HG03457 (cell line): ENCODE measurements at regions not wholly inside any gene's neighbourhood (a gene's known extent, or its start where the extent isn't known, plus 50 kb on each side); places are given as distances from the start of the nearest gene placed in this dataset.

Experiments
- ATAC-seq: cut with Tn5 transposase; IDR thresholded peaks from one replicate; pipeline ENCODE4 v1.9.1; 2021; ENCODE audit warnings: moderate number of reproducible peaks; ENCODE audit not compliant: unreplicated experiment

DNA sequence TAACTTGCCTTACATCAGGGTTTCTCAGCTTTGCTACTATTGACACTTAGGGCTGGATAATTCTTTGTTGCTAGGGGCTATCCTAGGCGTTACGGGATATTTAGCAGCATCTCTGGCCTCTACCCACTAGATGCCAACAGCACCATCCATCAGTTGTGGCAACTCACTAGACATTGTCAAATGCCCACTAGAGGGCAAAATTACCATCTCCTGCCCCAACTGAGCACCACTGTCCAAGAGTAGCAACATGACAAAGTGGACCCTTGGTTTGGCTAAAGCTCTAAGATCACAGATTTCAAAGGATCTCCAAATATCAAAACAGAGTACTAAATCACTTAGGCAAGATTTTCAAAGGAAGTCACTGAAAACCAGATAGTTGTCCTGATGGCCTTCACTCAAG lies 251.7 kb upstream of the TBX3 start:
- no peak for ATAC-seq

DNA sequence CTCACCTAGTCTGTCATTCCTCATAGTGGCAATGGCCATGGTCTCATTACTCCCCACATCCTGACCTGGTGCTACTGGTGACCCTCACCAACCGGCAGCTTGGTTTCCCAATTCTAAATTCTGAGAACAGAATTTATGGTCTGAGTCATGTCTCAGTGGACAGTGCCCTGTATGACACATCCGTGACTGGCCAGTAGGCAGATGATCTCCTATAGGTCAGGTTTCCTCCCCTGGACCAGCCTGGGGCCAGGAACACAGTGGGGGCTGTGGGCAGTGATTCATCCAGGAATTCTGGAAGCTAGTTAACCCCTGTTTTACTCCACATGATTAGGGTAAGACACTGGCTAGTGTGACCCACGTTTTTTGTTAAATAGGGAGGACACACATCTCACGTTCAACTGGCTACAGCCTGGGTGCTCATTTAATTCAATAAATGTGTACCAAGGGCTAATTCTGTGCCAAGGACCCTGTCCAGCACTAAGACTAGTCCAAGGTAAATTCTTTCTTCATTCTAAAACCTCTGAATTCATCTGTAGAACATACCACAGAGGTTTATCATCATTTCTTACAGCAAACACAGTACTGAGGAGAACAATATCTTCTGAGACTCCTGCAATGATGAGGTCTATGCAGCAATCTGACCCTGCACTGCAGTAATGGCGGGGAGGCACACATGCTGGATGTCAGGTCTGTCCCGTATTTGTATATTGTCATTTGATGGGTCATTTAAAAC lies 249.6 kb upstream of the TBX3 start:
- no peak for ATAC-seq

DNA sequence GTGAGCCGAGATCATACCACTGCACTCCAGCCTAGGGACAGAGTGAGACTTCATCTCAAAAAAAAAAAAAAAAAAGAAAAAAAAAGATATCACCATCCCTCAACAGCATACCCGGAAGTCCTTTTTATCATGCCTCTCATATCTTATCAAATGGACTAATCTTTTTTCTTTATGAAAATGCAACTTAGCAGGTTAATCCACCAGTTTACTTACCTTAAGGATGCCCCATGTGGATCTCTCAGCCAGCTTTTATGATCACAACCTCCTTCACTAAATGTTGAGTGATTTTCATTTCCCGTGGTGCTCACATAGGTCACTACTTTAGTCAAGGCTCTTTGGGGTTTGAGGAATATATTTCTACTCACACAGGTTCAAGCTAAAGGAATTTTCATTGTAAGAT lies 248.8 kb upstream of the TBX3 start:
- ATAC-seq: no peak

DNA sequence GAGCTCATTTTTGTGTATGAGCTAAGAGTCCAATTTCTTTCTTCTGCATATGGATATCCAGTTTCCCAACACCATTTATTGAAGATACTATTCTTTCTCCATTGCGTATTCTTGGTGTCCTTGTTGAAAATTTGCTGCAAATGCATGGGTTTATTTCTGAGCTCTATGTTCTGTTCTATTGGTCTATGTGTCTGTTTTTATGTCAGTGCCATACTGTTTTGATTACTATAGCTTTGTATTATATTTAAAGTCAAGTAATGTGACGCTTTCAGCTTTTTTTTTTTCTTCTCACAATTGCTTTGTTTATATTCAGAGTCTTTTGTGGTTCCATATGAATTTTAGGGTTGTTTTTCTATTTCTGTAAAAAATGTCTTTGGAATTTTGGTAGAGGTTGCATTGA lies 247.1 kb upstream of the TBX3 start:
- no peak for ATAC-seq

DNA sequence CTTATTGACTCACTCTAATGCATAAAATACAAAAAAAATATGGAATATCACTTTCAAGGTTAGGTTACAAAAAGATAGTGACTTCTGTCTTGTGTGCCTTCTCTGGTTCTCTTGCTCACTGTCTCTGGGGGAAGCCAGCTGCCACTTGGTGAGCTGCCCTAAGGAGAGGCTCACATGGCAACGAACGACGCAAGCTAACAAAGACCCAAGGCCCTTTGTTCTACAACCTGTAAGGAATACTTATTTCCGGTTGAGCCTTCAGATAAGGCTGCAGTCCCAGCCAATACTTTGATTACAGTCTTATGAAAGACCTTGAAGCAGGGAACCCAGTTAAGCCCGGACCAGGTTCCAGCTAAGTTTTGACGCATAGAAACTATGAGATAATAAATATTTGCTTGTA lies 242.4 kb upstream of the TBX3 start:
- no peak for ATAC-seq

DNA sequence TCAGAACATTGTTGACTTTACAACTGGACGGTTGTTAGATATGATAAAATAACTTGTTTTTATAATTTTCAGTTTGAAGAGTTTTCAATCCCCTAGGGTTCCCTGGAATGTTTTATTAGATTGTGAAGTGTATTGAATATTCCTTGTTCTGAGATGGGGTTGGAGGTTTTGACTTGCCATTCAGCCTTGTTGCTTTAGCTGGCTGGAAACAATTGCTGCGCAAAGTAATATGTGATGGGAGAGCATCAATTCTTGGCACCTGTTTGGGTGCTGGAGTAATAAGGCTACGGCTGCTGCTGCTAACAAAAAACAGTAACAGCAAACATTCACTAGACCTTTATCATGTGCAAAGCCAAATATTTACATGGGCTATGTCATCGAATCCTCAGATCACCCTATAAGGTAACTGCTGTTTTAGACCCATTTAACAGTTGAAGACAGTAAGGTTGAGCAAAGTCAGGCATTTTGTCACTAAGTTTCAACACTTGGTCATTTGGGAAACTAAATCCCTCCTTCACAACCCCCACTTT lies 241.0 kb upstream of the TBX3 start:
- ATAC-seq: no peak

DNA sequence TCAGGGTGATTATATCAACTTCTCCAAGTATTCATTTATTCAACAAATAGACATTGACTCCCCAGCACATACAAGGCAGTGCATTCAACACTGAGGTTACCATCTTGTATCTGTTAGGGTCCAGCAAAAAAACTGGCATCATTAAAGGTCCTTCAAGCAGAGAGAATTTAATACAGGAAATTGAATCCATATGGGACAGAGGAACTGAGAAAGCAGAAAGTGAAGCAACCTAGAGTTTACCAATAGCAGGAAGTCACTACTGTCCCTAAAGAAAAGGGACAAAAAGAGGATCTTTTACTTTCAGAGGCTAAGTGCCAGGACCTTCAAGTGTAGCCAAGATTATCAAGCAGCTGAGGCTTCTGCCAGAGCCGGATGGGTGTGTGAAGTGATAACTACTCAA lies 237.8 kb upstream of the TBX3 start:
- ATAC-seq: no peak

DNA sequence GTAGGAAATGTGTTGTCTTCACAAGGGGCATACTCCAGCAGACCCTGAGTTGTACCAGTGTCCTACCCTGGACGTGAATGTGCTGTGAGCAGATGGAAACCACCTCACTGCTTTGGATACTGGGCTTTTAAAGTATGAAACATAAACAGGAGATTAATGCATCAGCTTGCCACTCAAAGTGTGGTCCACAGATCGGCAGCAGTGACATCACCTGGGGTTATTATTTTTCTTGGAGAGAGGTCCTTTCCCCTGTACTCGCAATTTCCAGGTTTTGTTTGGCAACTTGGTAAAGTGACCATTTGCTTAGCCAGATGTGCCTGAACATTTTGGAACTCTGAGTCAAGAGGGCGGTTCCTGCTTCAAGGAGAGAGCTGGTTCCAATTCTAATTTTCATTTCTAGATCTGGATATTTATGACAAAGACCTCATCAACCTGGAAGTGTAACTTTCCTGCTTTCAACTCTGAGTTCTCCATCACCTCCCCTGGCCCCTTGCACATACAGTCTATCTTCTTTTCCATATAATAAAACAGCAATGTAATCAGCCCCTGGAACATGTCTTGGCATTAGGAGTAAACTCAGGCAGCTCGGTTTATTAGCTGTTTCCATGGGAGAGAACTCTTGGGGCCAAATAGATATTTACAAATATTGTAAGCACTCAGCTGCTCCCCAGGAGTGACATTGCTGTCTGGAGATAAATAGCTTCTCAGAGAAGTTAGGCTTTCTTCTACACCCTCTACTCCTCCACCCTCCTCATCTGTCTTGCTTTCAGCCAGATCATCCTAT lies 237.0 kb upstream of the TBX3 start:
- no peak for ATAC-seq

DNA sequence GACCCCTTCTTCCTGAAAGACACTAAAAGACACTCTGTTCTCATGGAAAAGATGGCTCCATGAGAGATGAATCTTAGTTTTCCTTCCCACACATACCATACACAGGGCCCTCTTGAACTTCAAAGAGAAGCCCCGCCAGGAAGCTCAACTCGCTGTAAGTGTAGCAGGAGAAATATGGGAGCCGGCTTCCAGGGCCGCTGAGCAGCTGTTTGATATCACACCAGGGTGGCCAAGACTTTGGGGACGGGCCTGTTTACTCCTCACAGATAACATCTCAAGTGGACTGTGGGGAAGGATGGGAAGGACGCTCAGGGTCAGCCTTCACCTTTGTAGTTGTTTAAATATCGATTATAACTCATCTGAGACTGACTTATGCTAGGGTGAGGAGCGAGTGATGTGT lies 235.5 kb upstream of the TBX3 start:
- ATAC-seq: no peak

DNA sequence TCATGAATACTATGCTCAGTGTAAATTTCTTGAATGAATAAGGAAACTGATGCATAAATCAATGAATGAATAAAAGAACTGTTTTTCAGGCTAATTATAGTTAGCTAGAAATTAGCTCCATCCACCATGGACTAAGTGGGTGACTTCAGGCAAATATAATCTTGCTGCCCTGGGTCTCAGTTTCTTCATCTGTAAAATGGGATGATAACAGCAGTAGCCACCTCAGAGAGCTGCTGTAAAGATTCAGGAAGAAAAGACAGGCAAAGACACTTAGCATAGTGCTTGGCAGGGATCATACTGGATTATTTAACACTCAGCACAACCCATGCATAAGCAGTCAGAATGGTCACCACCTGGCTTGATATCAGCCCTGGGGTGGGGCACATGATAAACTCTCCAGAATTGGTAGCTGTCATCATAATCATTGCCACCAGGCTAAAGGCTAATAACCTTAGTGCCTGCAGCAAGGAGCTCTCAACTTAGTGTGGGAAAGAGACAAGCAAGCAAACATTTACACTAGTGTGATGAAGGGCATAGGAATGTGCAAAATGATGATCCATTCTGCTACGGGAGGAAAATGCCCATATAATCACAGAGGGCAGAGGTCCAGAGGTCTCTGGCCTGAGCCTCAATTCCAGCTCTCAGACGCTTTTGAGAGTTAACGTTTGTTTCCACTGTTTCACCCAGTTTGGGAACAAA lies 234.7 kb upstream of the TBX3 start:
- no peak for ATAC-seq

DNA sequence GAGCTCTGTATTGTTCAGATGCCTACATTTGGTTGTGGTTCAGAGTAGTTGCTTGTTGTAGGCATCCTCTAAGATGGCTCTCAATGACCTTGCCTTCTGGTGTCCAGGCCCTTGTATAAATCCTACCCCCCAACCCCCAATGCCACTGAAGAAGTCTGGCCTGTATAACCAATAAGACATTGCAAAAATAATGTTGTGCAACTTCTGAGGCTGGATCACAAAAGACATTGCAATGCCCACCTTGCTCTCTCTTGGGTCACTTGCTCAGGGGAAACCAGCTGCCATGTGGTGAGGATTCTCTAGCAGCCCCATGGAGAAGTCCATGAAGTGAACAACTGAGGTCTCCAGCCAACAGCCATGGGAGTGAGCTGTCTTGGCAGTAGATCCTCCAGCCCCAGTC lies 234.0 kb upstream of the TBX3 start:
- no peak for ATAC-seq

DNA sequence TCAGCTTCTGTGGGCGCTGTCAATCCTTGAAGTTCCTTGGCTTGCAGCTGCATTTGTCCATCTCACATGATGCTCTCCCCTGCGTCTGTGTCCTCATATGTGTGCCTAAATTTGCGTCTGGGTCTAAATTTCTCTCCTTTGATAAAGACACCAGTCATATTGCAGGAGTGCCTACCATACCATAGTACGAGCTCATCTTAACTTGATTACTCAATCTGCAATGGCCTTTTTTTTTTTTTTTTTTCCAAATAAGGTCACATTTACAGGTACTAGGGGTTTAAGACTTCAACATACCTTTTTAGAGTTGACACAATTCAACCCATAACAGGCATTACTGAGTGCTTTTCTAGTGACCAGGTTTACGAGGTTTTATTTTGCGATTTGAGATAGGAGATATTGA lies 233.3 kb upstream of the TBX3 start:
- ATAC-seq: no peak

DNA sequence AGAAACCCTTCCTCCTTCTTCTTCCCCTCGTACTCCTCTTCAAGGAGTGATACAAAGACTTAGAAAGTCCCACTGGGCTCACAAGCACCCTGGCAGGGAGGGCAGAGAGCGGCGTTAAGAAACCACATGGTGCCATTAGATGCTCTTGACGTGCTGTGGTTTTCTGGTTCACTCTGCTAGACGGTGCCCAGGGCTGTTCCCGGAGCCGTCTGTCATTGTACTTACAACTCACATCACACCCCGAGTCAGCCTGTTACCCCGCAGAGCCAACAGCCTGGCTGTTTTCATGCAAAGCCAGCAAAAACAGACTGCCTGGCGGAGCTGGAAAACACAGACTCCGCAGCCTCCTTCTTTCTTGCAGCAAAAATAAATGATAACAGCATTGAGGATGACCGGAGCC lies 232.6 kb upstream of the TBX3 start:
- no peak for ATAC-seq

DNA sequence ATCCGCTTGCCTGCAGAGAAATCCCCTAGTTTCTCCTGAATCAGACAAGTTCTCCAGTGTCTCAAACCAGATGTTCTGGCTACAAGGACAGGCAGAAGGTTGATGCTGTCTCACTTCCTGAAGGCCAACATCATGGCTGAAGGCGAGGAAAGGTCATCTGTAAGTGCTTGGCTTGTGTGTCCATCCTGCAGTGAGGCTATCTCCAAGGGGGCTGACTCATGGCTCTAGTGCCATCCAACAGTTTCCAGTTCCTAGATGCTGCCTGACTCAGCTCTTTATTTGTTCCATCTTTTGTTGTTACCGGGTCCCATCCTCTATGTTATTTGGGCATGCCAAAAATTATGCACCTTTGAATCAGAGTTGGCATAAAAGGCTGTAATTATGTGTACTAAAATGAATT lies 232.1 kb upstream of the TBX3 start:
- ATAC-seq: no peak

DNA sequence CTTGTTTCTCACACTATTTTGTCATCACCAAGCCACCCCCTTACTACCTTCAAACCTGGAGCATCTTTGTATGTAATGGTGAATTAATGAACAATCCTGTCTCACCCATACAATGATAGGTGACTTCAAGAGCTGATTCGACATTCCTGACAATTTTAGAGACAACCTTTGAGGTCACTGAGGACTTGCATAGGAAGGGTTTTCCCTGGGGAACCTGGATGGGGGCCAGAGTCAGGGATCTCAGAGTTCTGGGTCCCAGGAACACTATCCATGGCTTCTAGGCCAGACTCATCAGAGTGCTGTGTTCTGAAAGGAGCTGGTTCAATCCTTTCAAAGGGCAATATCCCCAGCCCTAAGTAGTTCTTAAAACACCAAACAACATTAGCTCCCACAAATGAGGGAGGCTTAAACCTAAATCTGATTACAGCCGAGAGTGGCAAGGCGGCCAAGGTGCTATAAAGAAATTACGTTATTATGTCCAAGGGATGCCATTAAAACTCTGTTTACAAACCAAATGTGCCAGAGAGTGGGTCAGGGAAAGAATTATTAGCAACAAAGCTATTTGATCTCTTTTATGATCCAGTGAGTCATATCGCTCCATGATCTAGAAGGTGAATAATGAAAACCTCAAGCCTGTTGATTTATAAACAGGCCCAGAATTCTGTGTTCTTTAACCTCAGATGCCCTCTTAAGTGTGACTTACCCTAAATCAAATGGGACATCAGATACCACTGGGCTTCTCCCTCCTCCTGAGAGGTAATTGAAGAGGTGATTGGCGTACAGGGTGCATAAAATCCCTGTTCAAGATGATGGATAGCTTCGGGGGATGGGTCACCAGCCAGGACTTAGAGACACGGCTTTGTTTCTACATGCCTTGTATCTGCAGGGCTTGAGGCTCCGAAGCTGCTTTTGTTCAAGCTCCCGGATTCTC lies 230.2 kb upstream of the TBX3 start:
- no peak for ATAC-seq

DNA sequence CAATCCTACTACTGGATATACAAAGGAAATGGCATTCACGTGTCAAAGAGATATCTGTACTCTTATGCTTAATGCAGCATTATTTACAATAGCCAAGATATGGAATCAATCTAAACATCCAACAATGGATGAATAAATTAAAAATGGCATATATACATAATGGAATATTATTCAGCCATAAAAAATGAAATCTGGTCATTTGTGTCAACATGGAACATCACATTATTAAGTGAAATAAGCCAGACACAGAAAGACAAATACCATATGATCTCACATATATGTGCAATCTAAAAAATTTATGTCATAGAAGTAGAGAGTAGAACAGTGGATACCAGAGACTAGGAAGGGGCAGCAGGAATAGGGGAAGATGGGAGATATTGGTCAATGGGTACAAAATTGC lies 228.8 kb upstream of the TBX3 start:
- no peak for ATAC-seq

DNA sequence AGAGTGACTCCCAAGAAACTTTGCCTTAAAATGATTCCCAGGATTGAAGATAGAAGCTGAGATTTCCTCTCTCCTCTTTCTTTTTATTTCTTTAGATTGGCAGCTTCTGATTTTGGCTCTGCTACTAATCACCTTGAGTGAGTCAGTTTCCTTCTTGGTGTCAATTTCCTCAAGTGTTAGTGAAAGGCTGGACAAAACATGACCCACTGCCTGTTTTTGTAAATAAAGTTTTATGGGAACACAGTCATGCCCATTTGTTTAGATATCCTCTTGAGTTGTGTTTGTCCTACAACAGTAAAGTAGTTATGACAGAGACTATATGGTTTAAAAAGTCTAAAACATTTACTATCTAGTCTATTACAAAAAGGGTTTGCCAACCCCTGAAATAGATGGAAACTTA lies 227.2 kb upstream of the TBX3 start:
- no peak for ATAC-seq

DNA sequence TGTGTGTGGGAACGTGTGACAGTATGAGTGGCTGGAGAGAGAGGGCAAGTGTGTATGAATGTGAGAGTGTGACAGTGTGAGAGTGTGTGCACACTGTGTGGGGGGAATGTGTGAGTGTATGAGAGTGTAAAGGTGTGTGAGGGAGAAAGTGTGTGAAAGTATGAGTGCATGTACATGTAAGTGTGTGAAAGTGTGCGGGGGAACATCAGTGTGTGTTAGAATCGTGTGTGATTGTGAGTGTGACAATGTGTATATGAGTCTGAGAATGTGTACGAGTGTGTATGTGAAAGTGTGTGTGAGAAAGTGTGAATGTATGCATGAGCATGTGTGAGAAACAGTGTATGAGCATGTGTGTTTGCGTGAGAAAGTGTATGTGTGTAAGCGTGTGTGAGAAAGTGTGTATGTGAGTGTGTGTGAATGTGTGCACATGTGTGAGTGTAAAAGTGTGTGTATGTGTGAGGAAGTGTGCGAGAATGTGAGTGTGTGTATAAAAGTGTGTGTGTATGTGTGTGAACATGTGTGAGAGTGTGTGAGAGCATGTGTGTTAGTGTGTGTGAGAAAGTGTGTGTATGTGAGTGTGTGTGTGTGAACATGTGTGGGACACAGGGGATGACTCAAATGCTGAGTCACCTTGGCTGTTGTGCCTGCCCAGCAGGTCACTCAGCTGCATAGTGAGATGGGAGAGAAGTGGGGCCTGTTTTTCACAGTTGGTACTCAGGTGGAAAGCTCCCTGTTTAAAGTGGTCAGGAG lies 220.5 kb upstream of the TBX3 start:
- ATAC-seq: no peak

DNA sequence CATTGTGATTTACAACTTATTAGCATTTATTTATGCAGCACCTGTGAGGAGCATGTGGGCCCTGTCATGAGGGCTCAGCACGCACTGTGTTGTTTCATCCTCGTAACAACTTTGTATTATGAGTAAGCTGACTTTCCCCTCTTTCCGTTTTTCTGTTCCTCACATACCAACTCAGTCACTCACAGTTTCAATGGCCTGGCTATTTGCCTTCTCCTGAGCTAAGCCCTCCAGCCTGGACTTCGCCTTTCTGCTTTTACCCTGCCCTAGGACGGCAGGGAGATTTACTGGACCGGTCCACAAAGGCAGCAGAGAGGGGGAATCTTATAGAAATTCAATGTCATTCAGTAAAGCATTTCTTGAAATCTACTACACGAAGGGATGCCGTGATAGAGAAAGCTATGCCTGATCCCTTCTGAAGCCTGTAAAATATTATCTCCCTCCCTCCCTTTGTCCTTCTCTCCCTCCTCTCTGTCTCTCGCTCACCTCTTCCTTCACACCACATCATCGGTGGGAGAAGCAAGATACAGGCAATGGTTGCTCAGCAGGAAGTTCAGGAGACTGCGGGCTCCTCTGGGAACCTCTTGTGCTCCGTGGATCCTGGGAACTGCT lies 219.2 kb upstream of the TBX3 start:
- no peak for ATAC-seq

DNA sequence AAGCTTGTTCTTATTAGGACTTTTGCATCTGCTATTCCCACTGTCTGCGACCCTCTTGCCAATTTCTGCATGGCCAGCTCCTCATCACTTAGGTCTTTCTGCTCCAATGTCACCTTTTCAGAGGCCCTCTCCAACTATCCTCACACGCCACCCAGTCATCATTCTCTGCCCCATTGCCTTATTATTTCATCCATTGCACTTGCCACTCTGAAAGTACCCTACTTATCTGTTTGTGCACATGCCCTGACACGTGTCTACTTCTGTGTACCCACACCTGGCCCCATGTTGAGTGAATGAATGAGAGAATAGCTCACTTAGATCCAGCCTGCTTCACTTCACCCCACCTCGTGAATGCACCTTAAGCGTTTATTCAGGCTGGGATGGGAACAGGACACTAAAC lies 218.7 kb upstream of the TBX3 start:
- ATAC-seq: no peak
